Cardiac muscle cell (in vitro differentiated cells and primary cell): ENCODE measurements at regions not wholly inside any gene's neighbourhood (a gene's known extent, or its start where the extent isn't known, plus 50 kb on each side); places are given as distances from the start of the nearest gene placed in this dataset.
"Not testable (repeated sequence)": the region's sequence is repeated elsewhere in the genome, so short reads cannot be mapped to it uniquely, and the experiment has no call there.

Experiments used
- DNase-seq, 2 donors: peaks; one replicate each; pipeline versions ENCODE4 v3.0.0 to v3.0.0-alpha.2; 2010 to 2017; ENCODE audit warnings: low read depth in 1 of 2, low spot score in 1 of 2
- H3K27ac ChIP-seq: fragments of 200-600 bp; sonication (generic); 2 replicates; pipeline ENCODE4 v1.5.1; 2016
- H3K27me3 ChIP-seq: fragments of 200-600 bp; sonication (generic); 2 replicates; pipeline ENCODE4 v1.6.0; 2016; ENCODE audit warnings: control low read depth
- H3K36me3 ChIP-seq: fragments of 200-600 bp; sonication (generic); 2 replicates; pipeline ENCODE4 v1.5.1; 2016; ENCODE audit warnings: control low read depth
- H3K4me1 ChIP-seq: fragments of 200-600 bp; sonication (generic); 2 replicates; pipeline ENCODE4 v1.8.1; 2017; ENCODE audit warnings: low read depth, mild to moderate bottlenecking, mixed run types
- H3K4me3 ChIP-seq: fragments of 200-600 bp; sonication (generic); 2 replicates; pipeline ENCODE4 v1.5.1; 2016; ENCODE audit warnings: mild to moderate bottlenecking
- H3K9me3 ChIP-seq: fragments of 200-600 bp; sonication (generic); 2 replicates; pipeline ENCODE4 v1.5.1; 2017; ENCODE audit warnings: low read depth, mild to moderate bottlenecking, control low read depth
- TF ChIP-seq, protein P1 (sequence below): IDR thresholded peaks from 2 replicates; pipeline ENCODE4 v1.5.1; 2012; ENCODE audit warnings: low read depth, mild to moderate bottlenecking, low read length

DNA sequence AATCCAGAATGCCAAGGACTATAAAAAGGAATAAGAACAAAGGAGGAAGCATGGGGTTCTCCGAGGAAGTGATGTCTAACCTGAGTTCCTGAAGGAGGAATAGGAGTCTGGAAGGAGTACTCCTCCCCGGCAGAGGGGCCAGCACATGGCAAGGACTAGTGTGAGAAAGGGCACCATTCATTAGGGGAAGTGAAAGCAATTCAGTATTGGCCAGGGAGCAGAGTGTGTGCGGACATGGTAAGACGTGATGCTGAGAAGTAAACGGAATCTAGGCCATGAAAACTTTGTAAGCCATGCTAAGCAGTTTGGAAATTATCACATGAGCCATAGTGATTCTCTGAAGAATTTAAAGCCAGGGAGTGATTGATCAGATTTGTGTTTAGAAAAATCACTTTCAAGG is 218.9 kb upstream of the PRDM1 start:
- H3K27me3 ChIP-seq, result no peaks in the 10 kb centered on the region
- H3K27ac ChIP-seq, result no peak overlapping the region
- no peak for DNase-seq
- no peaks in the 10 kb centered on the region for H3K36me3 ChIP-seq
- no peak overlapping the region for H3K4me3 ChIP-seq
- TF ChIP-seq, protein P1, sequence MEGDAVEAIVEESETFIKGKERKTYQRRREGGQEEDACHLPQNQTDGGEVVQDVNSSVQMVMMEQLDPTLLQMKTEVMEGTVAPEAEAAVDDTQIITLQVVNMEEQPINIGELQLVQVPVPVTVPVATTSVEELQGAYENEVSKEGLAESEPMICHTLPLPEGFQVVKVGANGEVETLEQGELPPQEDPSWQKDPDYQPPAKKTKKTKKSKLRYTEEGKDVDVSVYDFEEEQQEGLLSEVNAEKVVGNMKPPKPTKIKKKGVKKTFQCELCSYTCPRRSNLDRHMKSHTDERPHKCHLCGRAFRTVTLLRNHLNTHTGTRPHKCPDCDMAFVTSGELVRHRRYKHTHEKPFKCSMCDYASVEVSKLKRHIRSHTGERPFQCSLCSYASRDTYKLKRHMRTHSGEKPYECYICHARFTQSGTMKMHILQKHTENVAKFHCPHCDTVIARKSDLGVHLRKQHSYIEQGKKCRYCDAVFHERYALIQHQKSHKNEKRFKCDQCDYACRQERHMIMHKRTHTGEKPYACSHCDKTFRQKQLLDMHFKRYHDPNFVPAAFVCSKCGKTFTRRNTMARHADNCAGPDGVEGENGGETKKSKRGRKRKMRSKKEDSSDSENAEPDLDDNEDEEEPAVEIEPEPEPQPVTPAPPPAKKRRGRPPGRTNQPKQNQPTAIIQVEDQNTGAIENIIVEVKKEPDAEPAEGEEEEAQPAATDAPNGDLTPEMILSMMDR, result no peak
- no peaks in the 10 kb centered on the region for H3K4me1 ChIP-seq
- no peaks in the 10 kb centered on the region for H3K9me3 ChIP-seq

DNA sequence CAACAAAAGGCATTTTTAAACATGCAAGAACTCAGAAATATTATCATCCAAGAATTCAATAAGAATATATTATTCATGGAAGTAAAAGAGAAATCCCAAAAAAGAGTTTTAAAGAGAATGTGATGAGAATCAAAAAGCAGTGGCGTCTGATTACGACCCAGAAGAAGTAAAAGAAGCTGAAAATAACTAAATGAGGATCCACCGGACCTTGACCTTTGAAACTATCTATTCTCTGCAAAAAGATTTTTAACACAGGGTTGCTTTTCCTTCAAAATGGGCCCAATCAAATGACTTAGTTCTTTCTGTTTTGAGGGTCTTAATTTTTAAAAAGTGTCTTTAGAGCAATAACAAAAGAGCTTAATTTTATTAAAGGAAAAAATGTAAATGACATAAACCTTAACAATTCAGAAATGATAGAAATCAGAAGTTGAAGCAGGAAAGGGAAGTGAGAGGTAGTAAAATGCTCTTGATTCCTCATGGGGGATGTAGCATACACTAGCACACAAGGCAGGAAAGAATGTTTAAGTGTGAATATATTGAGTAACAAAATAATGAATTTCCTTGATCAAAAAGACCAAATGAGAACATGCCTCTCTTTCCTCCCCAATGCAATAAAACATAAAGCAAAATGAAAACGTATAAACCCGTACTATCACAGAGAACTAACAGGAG is 223.1 kb upstream of the PRDM1 start:
- Histone ChIP-seq H3K27ac (no peak overlapping the region), H3K27me3 (no peaks in the 10 kb centered on the region), H3K4me3 (no peak overlapping the region), H3K36me3 (no peaks in the 10 kb centered on the region), H3K4me1 (no peaks in the 10 kb centered on the region), H3K9me3 (no peaks in the 10 kb centered on the region)
- TF ChIP-seq, protein P1, result no peak
- no peak for DNase-seq

DNA sequence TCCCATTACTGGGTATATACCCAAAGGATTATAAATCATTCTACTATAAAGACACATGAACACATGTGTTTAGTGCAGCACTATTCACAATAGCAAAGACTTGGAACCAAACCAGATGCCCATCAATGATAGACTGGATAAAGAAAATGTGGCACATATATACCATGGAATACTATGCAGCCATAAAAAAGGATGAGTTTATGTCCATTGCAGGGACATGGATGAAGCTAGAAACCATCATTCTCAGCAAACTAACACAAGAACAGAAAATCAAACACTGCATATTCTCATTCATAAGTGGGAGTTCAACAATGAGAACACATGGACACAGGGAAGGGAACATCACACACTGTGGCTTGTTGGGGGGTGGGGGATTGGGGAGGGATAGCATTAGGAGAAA is 225.2 kb upstream of the PRDM1 start:
- H3K9me3 ChIP-seq, H3K4me1 ChIP-seq, H3K36me3 ChIP-seq, H3K4me3 ChIP-seq, DNase-seq, H3K27me3 ChIP-seq, H3K27ac ChIP-seq: not testable (repeated sequence)

DNA sequence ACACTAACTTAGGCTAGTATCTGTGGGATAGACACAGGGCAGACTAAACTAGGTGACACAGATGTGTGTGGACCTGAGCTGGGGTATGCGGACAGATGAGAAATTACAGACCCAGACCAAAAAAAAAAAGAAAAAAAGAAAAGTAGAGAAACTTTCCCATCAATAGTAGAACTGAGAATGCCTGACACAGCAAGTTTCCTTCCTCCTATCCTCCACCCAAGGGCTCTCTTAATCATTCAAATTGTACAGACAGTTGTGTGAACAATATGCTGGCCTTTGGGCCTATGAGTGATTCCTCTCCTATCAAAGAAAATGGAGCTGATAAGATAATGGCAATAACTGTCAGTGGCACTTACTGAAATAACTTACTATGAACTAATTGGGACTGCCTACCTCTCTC is 226.7 kb upstream of the PRDM1 start:
- Histone ChIP-seq H3K27me3 (no peaks in the 10 kb centered on the region), H3K4me3 (no peak overlapping the region), H3K4me1 (no peaks in the 10 kb centered on the region), H3K27ac (no peak overlapping the region), H3K9me3 (no peaks in the 10 kb centered on the region), H3K36me3 (no peaks in the 10 kb centered on the region)
- TF ChIP-seq, protein P1, result no peak
- DNase-seq, result no peak

DNA sequence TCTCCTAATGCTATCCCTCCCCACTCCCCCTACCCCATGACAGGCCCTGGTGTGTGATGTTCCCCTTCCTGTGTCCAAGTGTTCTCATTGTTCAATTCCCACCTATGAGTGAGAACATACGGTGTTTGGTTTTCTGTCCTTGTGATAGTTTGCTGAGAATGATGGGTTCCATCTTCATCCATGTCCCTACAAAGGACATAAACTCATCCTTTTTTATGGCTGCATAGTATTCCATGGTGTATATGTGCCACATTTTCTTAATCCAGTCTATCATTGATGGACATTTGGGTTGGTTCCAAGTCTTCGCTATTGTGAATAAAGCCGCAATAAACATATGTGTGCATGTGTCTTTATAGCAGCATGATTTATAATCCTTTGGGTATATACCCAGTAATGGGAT is 227.5 kb upstream of the PRDM1 start:
- not testable (repeated sequence) for H3K27me3 ChIP-seq, H3K36me3 ChIP-seq, H3K9me3 ChIP-seq, DNase-seq, H3K27ac ChIP-seq, H3K4me1 ChIP-seq, H3K4me3 ChIP-seq

DNA sequence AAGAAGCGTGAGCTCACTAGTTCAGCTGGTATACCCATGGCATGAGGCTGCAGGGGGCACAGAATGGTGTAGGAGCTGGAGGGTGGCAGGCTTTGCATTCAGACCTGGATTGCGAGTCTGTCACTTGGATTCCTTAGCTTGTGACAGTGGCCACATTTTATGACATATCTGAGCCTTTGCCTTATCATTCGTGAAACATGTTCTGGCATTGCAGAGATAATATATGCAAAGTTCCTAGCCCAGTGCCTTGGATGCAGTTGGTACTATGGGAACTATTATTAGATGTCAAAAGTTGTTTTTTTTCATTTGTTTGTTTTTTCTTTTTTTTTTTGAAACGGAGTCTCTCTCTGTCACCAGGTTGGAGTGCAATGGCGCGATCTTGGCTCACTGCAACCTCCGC is 230.7 kb upstream of the PRDM1 start:
- H3K9me3 ChIP-seq, result no peaks in the 10 kb centered on the region
- H3K36me3 ChIP-seq, result no peaks in the 10 kb centered on the region
- DNase-seq, result no peak
- H3K27me3 ChIP-seq, result peaks cover 7% of the 10 kb centered on the region
- no peaks in the 10 kb centered on the region for H3K4me1 ChIP-seq
- H3K27ac ChIP-seq, result no peak overlapping the region
- TF ChIP-seq, protein P1, result no peak
- no peak overlapping the region for H3K4me3 ChIP-seq

DNA sequence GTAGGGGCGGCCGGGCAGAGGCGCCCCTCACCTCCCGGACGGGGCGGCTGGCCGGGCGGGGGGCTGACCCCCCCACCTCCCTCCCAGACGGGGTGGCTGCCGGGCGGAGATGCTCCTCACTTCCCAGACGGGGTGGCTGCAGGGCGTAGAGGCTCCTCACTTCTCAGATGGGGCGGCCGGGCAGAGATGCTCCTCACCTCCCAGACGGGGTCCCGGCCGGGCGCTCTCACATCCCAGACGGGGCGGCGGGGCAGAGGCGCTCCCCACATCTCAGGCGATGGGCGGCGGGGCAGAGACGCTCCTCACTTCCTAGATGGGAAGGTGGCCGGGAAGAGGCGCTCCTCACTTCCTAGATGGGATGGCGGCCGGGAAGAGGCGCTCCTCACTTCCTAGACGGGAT is 232.2 kb upstream of the PRDM1 start:
- not testable (repeated sequence) for H3K36me3 ChIP-seq, H3K4me3 ChIP-seq, H3K27ac ChIP-seq, H3K9me3 ChIP-seq, H3K4me1 ChIP-seq, H3K27me3 ChIP-seq, DNase-seq
